WERI-Rb-1 (cell line): ENCODE measurements at regions not wholly inside any gene's neighbourhood (a gene's known extent, or its start where the extent isn't known, plus 50 kb on each side); places are given as distances from the start of the nearest gene placed in this dataset.

Experiments used
- DNase-seq: peaks from one replicate; pipeline ENCODE4 v3.0.0-alpha.2; 2020
- H3K27ac ChIP-seq: fragments of 250-450 bp; sonication (Bioruptor Pico); 2 replicates; pipeline ENCODE4 v1.5.1; 2020; ENCODE audit warnings: mild to moderate bottlenecking, moderate library complexity
- H3K27me3 ChIP-seq: fragments of 250-450 bp; sonication (Bioruptor Pico); 2 replicates; pipeline ENCODE4 v1.5.1; 2021; ENCODE audit warnings: mild to moderate bottlenecking, low read depth, moderate library complexity; ENCODE audit not compliant: insufficient read depth, severe bottlenecking
- H3K36me3 ChIP-seq: fragments of 250-450 bp; sonication (Bioruptor Pico); 2 replicates; pipeline ENCODE4 v1.5.1; 2020; ENCODE audit warnings: mild to moderate bottlenecking, moderate library complexity
- H3K4me3 ChIP-seq: 2 replicates; pipeline ENCODE4 v1.5.1; 2011; ENCODE audit warnings: low read depth, mild to moderate bottlenecking, control low read depth, low read length
- H3K9me3 ChIP-seq: fragments of 250-450 bp; sonication (Bioruptor Pico); 2 replicates; pipeline ENCODE4 v1.5.1; 2021; ENCODE audit warnings: mild to moderate bottlenecking, moderate library complexity; ENCODE audit not compliant: severe bottlenecking
- CTCF ChIP-seq: IDR thresholded peaks from 2 replicates; pipeline ENCODE4 v1.5.1; 2011; ENCODE audit warnings: low read depth, mild to moderate bottlenecking, control low read depth, inconsistent platforms, low read length

GRCh38 chr11:96622026-96622634 is 232.3 kb downstream of the JRKL start:
- no peaks in the 10 kb centered on the region for H3K27me3 ChIP-seq
- peaks cover 7% of the 10 kb centered on the region for H3K9me3 ChIP-seq
- no peak for TF ChIP-seq CTCF

GRCh38 chr11:96624126-96624525 is 234.3 kb downstream of the JRKL start:
- no peaks in the 10 kb centered on the region for H3K36me3 ChIP-seq
- H3K27me3 ChIP-seq: no peaks in the 10 kb centered on the region
- peaks cover 7% of the 10 kb centered on the region for H3K9me3 ChIP-seq
- H3K4me3 ChIP-seq: no peak overlapping the region
- no peak for DNase-seq
- TF ChIP-seq CTCF: no peak
- H3K27ac ChIP-seq: no peak overlapping the region

More at GRCh38 chr11:96622026-96622634, 232.3 kb downstream of the JRKL start:
- Histone ChIP-seq H3K4me3 (no peak overlapping the region), H3K27ac (no peak overlapping the region), H3K36me3 (no peaks in the 10 kb centered on the region)
- no peak for DNase-seq

- no peak overlapping the region for H3K27ac ChIP-seq
- H3K4me3 ChIP-seq: no peak overlapping the region
- H3K36me3 ChIP-seq: no peaks in the 10 kb centered on the region
- H3K27me3 ChIP-seq: no peaks in the 10 kb centered on the region
- no peak for TF ChIP-seq CTCF
- peaks cover 7% of the 10 kb centered on the region for H3K9me3 ChIP-seq
- no peak for DNase-seq
Measured at GRCh38 chr11:96627376-96627775, 237.6 kb downstream of the JRKL start.

GRCh38 chr11:96635655-96636054 is 245.8 kb downstream of the JRKL start:
- Histone ChIP-seq H3K27ac (no peak overlapping the region), H3K36me3 (no peaks in the 10 kb centered on the region), H3K27me3 (no peaks in the 10 kb centered on the region), H3K4me3 (no peak overlapping the region), H3K9me3 (no peaks in the 10 kb centered on the region)
- TF ChIP-seq CTCF: no peak
- no peak for DNase-seq

GRCh38 chr11:96641261-96641660 is 251.4 kb downstream of the JRKL start:
- H3K27ac ChIP-seq: no peak overlapping the region
- no peak overlapping the region for H3K4me3 ChIP-seq
- no peaks in the 10 kb centered on the region for H3K27me3 ChIP-seq
- H3K36me3 ChIP-seq: no peaks in the 10 kb centered on the region
- no peak for TF ChIP-seq CTCF
- no peak for DNase-seq
- no peaks in the 10 kb centered on the region for H3K9me3 ChIP-seq

- Histone ChIP-seq H3K27ac (no peak overlapping the region), H3K4me3 (no peak overlapping the region), H3K36me3 (no peaks in the 10 kb centered on the region), H3K9me3 (no peaks in the 10 kb centered on the region), H3K27me3 (no peaks in the 10 kb centered on the region)
- TF ChIP-seq CTCF: no peak
- no peak for DNase-seq
Measured at GRCh38 chr11:96642583-96642982, 252.8 kb downstream of the JRKL start.
